Endothelial cell (in vitro differentiated cells): ENCODE measurements at regions not wholly inside any gene's neighbourhood (a gene's known extent, or its start where the extent isn't known, plus 50 kb on each side); places are given as distances from the start of the nearest gene placed in this dataset.

Experiments used
- DNase-seq: peaks from one replicate; pipeline ENCODE4 v3.0.0; 2021; ENCODE audit warnings: low spot score
- H3K27ac Mint-ChIP-seq: one replicate; pipeline ENCODE4 v1.8.0; 2021; ENCODE audit warnings: mixed read lengths, inconsistent platforms; ENCODE audit not compliant: unreplicated experiment
- H3K27me3 Mint-ChIP-seq: one replicate; pipeline ENCODE4 v1.8.0; 2021; ENCODE audit warnings: mild to moderate bottlenecking, moderate library complexity, mixed read lengths, inconsistent platforms; ENCODE audit not compliant: unreplicated experiment
- H3K36me3 Mint-ChIP-seq: one replicate; pipeline ENCODE4 v1.8.0; 2021; ENCODE audit warnings: mild to moderate bottlenecking, low read depth, mixed read lengths, inconsistent platforms; ENCODE audit not compliant: unreplicated experiment
- H3K4me1 Mint-ChIP-seq: one replicate; pipeline ENCODE4 v1.8.0; 2021; ENCODE audit warnings: mild to moderate bottlenecking, mixed read lengths, inconsistent platforms; ENCODE audit not compliant: unreplicated experiment
- H3K4me3 Mint-ChIP-seq: one replicate; pipeline ENCODE4 v1.8.0; 2021; ENCODE audit warnings: mild to moderate bottlenecking, mixed read lengths, inconsistent platforms; ENCODE audit not compliant: unreplicated experiment
- H3K9me3 Mint-ChIP-seq: one replicate; pipeline ENCODE4 v1.8.0; 2021; ENCODE audit warnings: mixed read lengths, inconsistent platforms; ENCODE audit not compliant: unreplicated experiment
- TF ChIP-seq, protein P1 (sequence below): fragments of 200-600 bp; sonication (generic); IDR thresholded peaks from one replicate; pipeline ENCODE4 v1.5.0; 2021; ENCODE audit warnings: antibody characterized with exemption; ENCODE audit not compliant: unreplicated experiment

- Mint-ChIP-seq H3K4me1 (no peaks in the 10 kb centered on the region), H3K27me3 (no peaks in the 10 kb centered on the region), H3K36me3 (no peaks in the 10 kb centered on the region), H3K4me3 (no peak overlapping the region), H3K27ac (no peak overlapping the region), H3K9me3 (no peaks in the 10 kb centered on the region)
- TF ChIP-seq, protein P1, sequence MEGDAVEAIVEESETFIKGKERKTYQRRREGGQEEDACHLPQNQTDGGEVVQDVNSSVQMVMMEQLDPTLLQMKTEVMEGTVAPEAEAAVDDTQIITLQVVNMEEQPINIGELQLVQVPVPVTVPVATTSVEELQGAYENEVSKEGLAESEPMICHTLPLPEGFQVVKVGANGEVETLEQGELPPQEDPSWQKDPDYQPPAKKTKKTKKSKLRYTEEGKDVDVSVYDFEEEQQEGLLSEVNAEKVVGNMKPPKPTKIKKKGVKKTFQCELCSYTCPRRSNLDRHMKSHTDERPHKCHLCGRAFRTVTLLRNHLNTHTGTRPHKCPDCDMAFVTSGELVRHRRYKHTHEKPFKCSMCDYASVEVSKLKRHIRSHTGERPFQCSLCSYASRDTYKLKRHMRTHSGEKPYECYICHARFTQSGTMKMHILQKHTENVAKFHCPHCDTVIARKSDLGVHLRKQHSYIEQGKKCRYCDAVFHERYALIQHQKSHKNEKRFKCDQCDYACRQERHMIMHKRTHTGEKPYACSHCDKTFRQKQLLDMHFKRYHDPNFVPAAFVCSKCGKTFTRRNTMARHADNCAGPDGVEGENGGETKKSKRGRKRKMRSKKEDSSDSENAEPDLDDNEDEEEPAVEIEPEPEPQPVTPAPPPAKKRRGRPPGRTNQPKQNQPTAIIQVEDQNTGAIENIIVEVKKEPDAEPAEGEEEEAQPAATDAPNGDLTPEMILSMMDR, result no peak
- DNase-seq, result no peak
Observed at GRCh38 chr1:195462646-195463045, 1145.6 kb downstream of the KCNT2 start.

DNA sequence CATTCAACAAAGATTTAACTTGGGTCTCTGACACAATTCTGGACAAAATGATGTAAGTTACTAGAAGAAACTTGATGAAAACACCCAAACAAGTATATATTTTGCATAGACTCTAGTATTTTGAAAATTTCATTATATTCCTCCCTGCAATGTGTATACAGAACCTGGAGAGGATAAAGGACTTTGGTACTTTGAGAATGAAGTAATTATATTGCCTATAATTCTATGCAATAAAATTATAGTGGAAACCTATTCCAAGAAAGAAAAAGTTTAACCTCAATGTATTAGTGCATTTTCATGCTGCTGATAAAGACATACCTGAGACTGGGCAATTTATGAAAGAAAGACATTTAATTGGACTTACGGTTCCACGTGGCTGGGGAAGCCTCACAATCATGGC, 1146.1 kb downstream of the KCNT2 start:
- H3K36me3 Mint-ChIP-seq, result no peaks in the 10 kb centered on the region
- H3K4me3 Mint-ChIP-seq, result no peak overlapping the region
- DNase-seq, result no peak
- H3K27me3 Mint-ChIP-seq, result no peaks in the 10 kb centered on the region
- no peaks in the 10 kb centered on the region for H3K4me1 Mint-ChIP-seq
- TF ChIP-seq, protein P1, result no peak
- H3K9me3 Mint-ChIP-seq, result no peaks in the 10 kb centered on the region
- H3K27ac Mint-ChIP-seq, result no peak overlapping the region

GRCh38 chr1:195458365-195458764, 1149.9 kb downstream of the KCNT2 start:
- Mint-ChIP-seq H3K27ac (no peak overlapping the region), H3K36me3 (no peaks in the 10 kb centered on the region), H3K4me1 (no peaks in the 10 kb centered on the region), H3K9me3 (no peaks in the 10 kb centered on the region), H3K4me3 (no peak overlapping the region), H3K27me3 (no peaks in the 10 kb centered on the region)
- TF ChIP-seq, protein P1, result no peak
- DNase-seq, result no peak

DNA sequence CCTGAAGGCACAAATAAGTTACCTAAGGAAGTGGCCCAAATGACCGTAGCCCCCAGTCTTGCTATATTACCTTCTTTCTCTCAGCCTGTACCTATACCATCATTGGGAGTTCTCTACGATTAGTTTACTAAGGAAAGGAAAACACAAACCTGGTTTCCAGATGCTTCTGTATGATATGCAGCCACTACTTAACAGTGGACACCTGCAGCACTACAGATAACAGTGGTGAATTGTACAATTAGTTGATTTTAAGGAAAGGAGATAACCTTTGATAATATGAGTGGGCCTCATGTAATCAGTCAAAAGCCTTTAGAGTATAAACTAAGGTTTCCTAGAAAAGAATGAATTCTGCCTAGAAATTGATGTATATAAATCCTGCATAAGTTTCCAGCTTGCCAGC, 1157.4 kb downstream of the KCNT2 start:
- H3K27ac Mint-ChIP-seq, result no peak overlapping the region
- H3K4me3 Mint-ChIP-seq, result no peak overlapping the region
- no peak for DNase-seq
- TF ChIP-seq, protein P1, result no peak
- H3K9me3 Mint-ChIP-seq, result no peaks in the 10 kb centered on the region
- peaks cover 9% of the 10 kb centered on the region for H3K4me1 Mint-ChIP-seq
- no peaks in the 10 kb centered on the region for H3K36me3 Mint-ChIP-seq
- H3K27me3 Mint-ChIP-seq, result peaks cover 2% of the 10 kb centered on the region

GRCh38 chr1:195439661-195440060, 1168.6 kb downstream of the KCNT2 start:
- DNase-seq, result no peak
- TF ChIP-seq, protein P1, result no peak
- Mint-ChIP-seq H3K27me3 (no peaks in the 10 kb centered on the region), H3K27ac (no peak overlapping the region), H3K36me3 (no peaks in the 10 kb centered on the region), H3K4me3 (no peak overlapping the region), H3K9me3 (no peaks in the 10 kb centered on the region), H3K4me1 (peaks cover 6% of the 10 kb centered on the region)
